ENCODE measurements at regions not wholly inside any gene's neighbourhood (a gene's known extent, or its start where the extent isn't known, plus 50 kb on each side); places are given as distances from the start of the nearest gene placed in this dataset.

DNA sequence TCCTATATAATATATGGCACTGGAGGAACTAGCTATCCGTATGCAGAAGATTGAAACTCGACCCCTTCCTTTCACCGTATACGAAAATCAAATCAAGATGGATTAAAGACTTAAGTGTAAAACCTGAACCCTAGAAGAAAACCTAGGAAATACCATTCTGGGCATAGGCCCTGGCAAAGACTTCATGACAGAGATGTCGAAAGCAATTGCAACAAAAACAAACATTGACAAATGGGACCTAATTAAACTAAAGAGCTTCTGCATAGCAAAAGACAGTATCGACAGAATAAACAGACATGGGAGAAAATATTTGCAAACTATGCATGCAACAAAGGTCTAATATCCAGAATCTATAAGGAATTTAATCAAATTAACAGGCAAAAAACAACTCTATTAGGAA, 61.4 kb upstream of the HDAC9 start:
- CTCF ChIA-PET: interaction anchor here (1.4 kb wide), 1 partner anchor 77 kb away, joined by 6 read pairs; no protein-coding TSS in a partner anchor
- H3K9me3 ChIP-seq (replicated peaks; ENCODE audit: control insufficient read depth, insufficient read depth, low read length): no peaks in the 10 kb centered on the region
- no peaks in the 10 kb centered on the region for H3K9me1 ChIP-seq (replicated peaks; ENCODE audit: control insufficient read depth, extremely low read depth, insufficient read depth, low read length)
- intact Hi-C loops (cut with micrococcal nuclease) (no loop called here), dilution Hi-C loops (cut with MboI; ENCODE audit: extremely low pct_ligation_motif_present, low sequenced_read_pairs) (no loop called here)
- peaks cover 6% of the 10 kb centered on the region for H3K4me1 ChIP-seq (ENCODE audit: control insufficient read depth, extremely low read depth, insufficient read depth, low read length)
- H3K27me3 ChIP-seq (ENCODE audit: control insufficient read depth in 2 of 2, insufficient read depth in 2 of 2, low read length in 2 of 2): no peaks in the 10 kb centered on the region
- BruUV-seq (replicated peaks): no TSS peak
- no peaks in the 10 kb centered on the region for H3K79me2 ChIP-seq (ENCODE audit: control insufficient read depth, insufficient read depth, low read length)
- H3K9ac ChIP-seq (replicated peaks; ENCODE audit: extremely low read depth, insufficient read depth, low read length): no peak overlapping the region
- no peak overlapping the region for H3K27ac ChIP-seq (ENCODE audit: insufficient read depth, low read depth, low read length)
- no peak overlapping the region for H3K4me2 ChIP-seq (ENCODE audit: insufficient read depth, low read length)
- no peak for TF ChIP-seq POLR2A (IDR thresholded peaks at IDR 0.05; ENCODE audit: low read depth, low read length)
- no peak for TF ChIP-seq EZH2 (IDR thresholded peaks at IDR 0.05; ENCODE audit: borderline replicate concordance, low read depth, low read length, severe bottlenecking)
- TF ChIP-seq MYC (IDR thresholded peaks at IDR 0.05; ENCODE audit: low read depth, low read length): no peak
- TF ChIP-seq, protein P1, sequence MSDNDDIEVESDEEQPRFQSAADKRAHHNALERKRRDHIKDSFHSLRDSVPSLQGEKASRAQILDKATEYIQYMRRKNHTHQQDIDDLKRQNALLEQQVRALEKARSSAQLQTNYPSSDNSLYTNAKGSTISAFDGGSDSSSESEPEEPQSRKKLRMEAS (IDR thresholded peaks at IDR 0.05; ENCODE audit: insufficient read depth, insufficient read length): no peak
- TF ChIP-seq GATA2 (IDR thresholded peaks at IDR 0.05; ENCODE audit: insufficient read depth, insufficient read length, low read depth, low read length): no peak
- TF ChIP-seq, protein P2, sequence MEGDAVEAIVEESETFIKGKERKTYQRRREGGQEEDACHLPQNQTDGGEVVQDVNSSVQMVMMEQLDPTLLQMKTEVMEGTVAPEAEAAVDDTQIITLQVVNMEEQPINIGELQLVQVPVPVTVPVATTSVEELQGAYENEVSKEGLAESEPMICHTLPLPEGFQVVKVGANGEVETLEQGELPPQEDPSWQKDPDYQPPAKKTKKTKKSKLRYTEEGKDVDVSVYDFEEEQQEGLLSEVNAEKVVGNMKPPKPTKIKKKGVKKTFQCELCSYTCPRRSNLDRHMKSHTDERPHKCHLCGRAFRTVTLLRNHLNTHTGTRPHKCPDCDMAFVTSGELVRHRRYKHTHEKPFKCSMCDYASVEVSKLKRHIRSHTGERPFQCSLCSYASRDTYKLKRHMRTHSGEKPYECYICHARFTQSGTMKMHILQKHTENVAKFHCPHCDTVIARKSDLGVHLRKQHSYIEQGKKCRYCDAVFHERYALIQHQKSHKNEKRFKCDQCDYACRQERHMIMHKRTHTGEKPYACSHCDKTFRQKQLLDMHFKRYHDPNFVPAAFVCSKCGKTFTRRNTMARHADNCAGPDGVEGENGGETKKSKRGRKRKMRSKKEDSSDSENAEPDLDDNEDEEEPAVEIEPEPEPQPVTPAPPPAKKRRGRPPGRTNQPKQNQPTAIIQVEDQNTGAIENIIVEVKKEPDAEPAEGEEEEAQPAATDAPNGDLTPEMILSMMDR (IDR thresholded peaks at IDR 0.05; ENCODE audit: extremely low read depth in 1 of 2, insufficient read depth in 1 of 2, low read depth in 1 of 2, low read length in 2 of 2): no peak
- no peak overlapping the region for H2AFZ ChIP-seq (ENCODE audit: low read depth, low read length)
- no peak for DNase-seq (ENCODE audit: low read depth, low spot score)
- H3K4me3 ChIP-seq (replicated peaks in 1 of 3; ENCODE audit: insufficient read depth in 1 of 3, low read depth in 1 of 3, low read length in 3 of 3): no peak overlapping the region
- no peaks in the 10 kb centered on the region for H4K20me1 ChIP-seq (replicated peaks; ENCODE audit: control insufficient read depth, extremely low read depth, insufficient read depth, low read length)
- no peaks in the 10 kb centered on the region for H3K36me3 ChIP-seq (ENCODE audit: control insufficient read depth in 2 of 2, extremely low read depth in 1 of 2, insufficient read depth in 2 of 2, low read length in 2 of 2)
- POLR2A ChIA-PET: no interaction called here
- no peak for FAIRE-seq

DNA sequence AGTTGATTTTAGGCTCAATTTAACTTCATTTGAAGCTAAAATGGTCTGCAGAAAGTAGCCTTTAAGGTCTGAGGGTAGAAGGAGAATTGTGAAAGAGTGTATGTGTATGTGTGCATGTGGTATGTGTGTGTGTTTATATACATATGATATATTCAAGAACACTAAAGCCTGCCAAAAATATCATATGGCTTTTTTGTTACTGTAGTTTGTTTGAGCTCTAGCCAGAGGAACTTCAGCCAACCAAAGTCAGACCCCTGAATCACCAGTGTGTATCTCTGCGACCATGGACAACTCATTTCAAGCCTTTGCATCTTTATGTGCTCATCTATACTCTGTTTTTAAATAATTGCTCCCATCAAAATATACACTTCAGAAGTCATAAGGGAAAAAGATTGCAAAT, 58.4 kb upstream of the HDAC9 start:
- intact Hi-C loops (cut with micrococcal nuclease): no loop called here
- no TSS peak for BruUV-seq (replicated peaks)

More for the DNA sequence above, 58.4 kb upstream of the HDAC9 start:
- Histone ChIP-seq H3K9me3 (replicated peaks; ENCODE audit: control insufficient read depth, insufficient read depth, low read length) (no peaks in the 10 kb centered on the region), H3K9me1 (replicated peaks; ENCODE audit: control insufficient read depth, extremely low read depth, insufficient read depth, low read length) (no peaks in the 10 kb centered on the region), H3K4me3 (replicated peaks in 1 of 3; ENCODE audit: insufficient read depth in 1 of 3, low read depth in 1 of 3, low read length in 3 of 3) (no peak overlapping the region), H3K79me2 (ENCODE audit: control insufficient read depth, insufficient read depth, low read length) (no peaks in the 10 kb centered on the region), H3K27me3 (ENCODE audit: control insufficient read depth in 2 of 2, insufficient read depth in 2 of 2, low read length in 2 of 2) (no peaks in the 10 kb centered on the region), H3K9ac (replicated peaks; ENCODE audit: extremely low read depth, insufficient read depth, low read length) (no peak overlapping the region), H3K27ac (ENCODE audit: insufficient read depth, low read depth, low read length) (no peak overlapping the region), H3K4me2 (ENCODE audit: insufficient read depth, low read length) (no peak overlapping the region), H4K20me1 (replicated peaks; ENCODE audit: control insufficient read depth, extremely low read depth, insufficient read depth, low read length) (no peaks in the 10 kb centered on the region), H2AFZ (ENCODE audit: low read depth, low read length) (no peak overlapping the region), H3K36me3 (ENCODE audit: control insufficient read depth in 2 of 2, extremely low read depth in 1 of 2, insufficient read depth in 2 of 2, low read length in 2 of 2) (no peaks in the 10 kb centered on the region), H3K4me1 (ENCODE audit: control insufficient read depth, extremely low read depth, insufficient read depth, low read length) (no peaks in the 10 kb centered on the region)
- no peak for TF ChIP-seq POLR2A (IDR thresholded peaks at IDR 0.05; ENCODE audit: low read depth, low read length)
- TF ChIP-seq JUN (IDR thresholded peaks at IDR 0.05; ENCODE audit: borderline replicate concordance, insufficient read depth, insufficient read length, low read depth): no peak
- no peak for TF ChIP-seq EZH2 (IDR thresholded peaks at IDR 0.05; ENCODE audit: borderline replicate concordance, low read depth, low read length, severe bottlenecking)
- TF ChIP-seq, protein P1 (IDR thresholded peaks at IDR 0.05; ENCODE audit: insufficient read depth, insufficient read length): no peak
- no peak for TF ChIP-seq GATA2 (IDR thresholded peaks at IDR 0.05; ENCODE audit: insufficient read depth, insufficient read length, low read depth, low read length)
- no peak for TF ChIP-seq FOS (IDR thresholded peaks at IDR 0.05; ENCODE audit: borderline replicate concordance, insufficient read depth, low read length)
- TF ChIP-seq, protein P2 (IDR thresholded peaks at IDR 0.05; ENCODE audit: extremely low read depth in 1 of 2, insufficient read depth in 1 of 2, low read depth in 1 of 2, low read length in 2 of 2): no peak
- no peak for TF ChIP-seq MYC (IDR thresholded peaks at IDR 0.05; ENCODE audit: low read depth, low read length)
- no peak for TF ChIP-seq POLR2AphosphoS5 (IDR thresholded peaks at IDR 0.05; ENCODE audit: insufficient read depth, low read depth, low read length)
- POLR2A ChIA-PET: no interaction called here
- FAIRE-seq: no peak
- CTCF ChIA-PET: no interaction called here
- dilution Hi-C loops (cut with MboI; ENCODE audit: extremely low pct_ligation_motif_present, low sequenced_read_pairs): no loop called here
- DNase-seq (ENCODE audit: low read depth, low spot score): no peak

Measured in endothelial cell of umbilical vein (primary cell).